ENCODE measurements at regions not wholly inside any gene's neighbourhood (a gene's known extent, or its start where the extent isn't known, plus 50 kb on each side); places are given as distances from the start of the nearest gene placed in this dataset.

DNA sequence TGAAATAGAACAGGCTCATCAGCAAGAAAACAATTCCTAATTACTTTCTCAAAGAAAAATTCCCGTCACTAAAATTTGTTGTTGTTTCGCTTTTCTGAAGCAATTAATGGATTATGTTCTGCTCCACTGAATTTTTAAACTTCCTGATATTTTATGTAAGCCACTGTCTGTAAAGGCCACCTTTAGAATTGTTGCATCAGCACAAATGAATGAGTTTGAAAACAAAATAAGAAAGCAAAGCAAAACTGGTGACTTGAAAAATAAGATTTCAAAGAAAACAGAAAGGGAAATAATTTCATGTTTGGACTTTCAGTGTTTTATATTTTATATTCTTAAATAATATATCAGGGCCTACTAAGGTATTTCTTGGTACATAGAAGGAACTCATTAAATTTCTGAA, 636.3 kb upstream of the TYRP1 start:
- TF ChIP-seq, protein P1, sequence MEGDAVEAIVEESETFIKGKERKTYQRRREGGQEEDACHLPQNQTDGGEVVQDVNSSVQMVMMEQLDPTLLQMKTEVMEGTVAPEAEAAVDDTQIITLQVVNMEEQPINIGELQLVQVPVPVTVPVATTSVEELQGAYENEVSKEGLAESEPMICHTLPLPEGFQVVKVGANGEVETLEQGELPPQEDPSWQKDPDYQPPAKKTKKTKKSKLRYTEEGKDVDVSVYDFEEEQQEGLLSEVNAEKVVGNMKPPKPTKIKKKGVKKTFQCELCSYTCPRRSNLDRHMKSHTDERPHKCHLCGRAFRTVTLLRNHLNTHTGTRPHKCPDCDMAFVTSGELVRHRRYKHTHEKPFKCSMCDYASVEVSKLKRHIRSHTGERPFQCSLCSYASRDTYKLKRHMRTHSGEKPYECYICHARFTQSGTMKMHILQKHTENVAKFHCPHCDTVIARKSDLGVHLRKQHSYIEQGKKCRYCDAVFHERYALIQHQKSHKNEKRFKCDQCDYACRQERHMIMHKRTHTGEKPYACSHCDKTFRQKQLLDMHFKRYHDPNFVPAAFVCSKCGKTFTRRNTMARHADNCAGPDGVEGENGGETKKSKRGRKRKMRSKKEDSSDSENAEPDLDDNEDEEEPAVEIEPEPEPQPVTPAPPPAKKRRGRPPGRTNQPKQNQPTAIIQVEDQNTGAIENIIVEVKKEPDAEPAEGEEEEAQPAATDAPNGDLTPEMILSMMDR (IDR thresholded peaks at IDR 0.05), result no peak
- TF ChIP-seq POLR2A (IDR thresholded peaks at IDR 0.05), result no peak

Measured in heart left ventricle (tissue), 13 donors.